OCI-LY7 (cell line): ENCODE measurements at regions not wholly inside any gene's neighbourhood (a gene's known extent, or its start where the extent isn't known, plus 50 kb on each side); places are given as distances from the start of the nearest gene placed in this dataset.

Experiments used
- BruUV-seq: library from RNA; stranded (reverse); fragments of 400-500 nt; replicated peaks from 2 replicates; lab custom pipeline; 2021; lab: Mats Ljungman, UMichigan
- CTCF ChIA-PET: fragments of 300-600 bp; sonication (Branson Sonifier 250); formaldehyde crosslinking; loops from one replicate; lab custom pipeline; 2022; ENCODE audit warnings: antibody characterized with exemption; ENCODE audit not compliant: unreplicated experiment; lab: Charles Lee
- POLR2A ChIA-PET: fragments of 300-600 bp; sonication (Branson Sonifier 250); formaldehyde crosslinking; loops from one replicate; lab custom pipeline; 2022; ENCODE audit warnings: antibody characterized with exemption; lab: Charles Lee
- DNase-seq: peaks from one replicate; pipeline ENCODE4 v3.0.0-alpha.2; 2015; ENCODE audit warnings: low spot score
- H2AFZ ChIP-seq: fragments of 200-600 bp; sonication (generic), shearing (Covaris generic); 2 replicates; pipeline ENCODE4 v1.6.1; 2014; ENCODE audit warnings: mild to moderate bottlenecking, antibody characterized with exemption, low read length, moderate library complexity
- H3K27ac ChIP-seq: fragments of 200-600 bp; sonication (generic); 2 replicates; pipeline ENCODE4 v1.5.1; 2014; ENCODE audit warnings: mixed run types, low read depth, mild to moderate bottlenecking, moderate library complexity, low read length, inconsistent platforms; ENCODE audit not compliant: poor library complexity, severe bottlenecking
- H3K36me3 ChIP-seq: fragments of 200-600 bp; sonication (generic); 2 replicates; pipeline ENCODE4 v1.6.1; 2014; ENCODE audit warnings: mild to moderate bottlenecking, antibody characterized with exemption, low read length, moderate library complexity, mixed read lengths; ENCODE audit not compliant: insufficient read depth
- H3K4me1 ChIP-seq: fragments of 200-600 bp; sonication (generic); 2 replicates; pipeline ENCODE4 v1.5.1; 2014; ENCODE audit warnings: mild to moderate bottlenecking, low read length; ENCODE audit not compliant: insufficient read depth, poor library complexity, severe bottlenecking
- H3K4me2 ChIP-seq: fragments of 200-600 bp; sonication (generic); 2 replicates; pipeline ENCODE4 v1.6.1; 2014; ENCODE audit warnings: mild to moderate bottlenecking, low read length
- H3K4me3 ChIP-seq: fragments of 200-600 bp; sonication (generic); 2 replicates; pipeline ENCODE4 v1.5.1; 2014; ENCODE audit warnings: mild to moderate bottlenecking, low read depth, low read length; ENCODE audit not compliant: poor library complexity, severe bottlenecking
- H3K79me2 ChIP-seq: fragments of 200-600 bp; sonication (generic); 2 replicates; pipeline ENCODE4 v1.6.1; 2016; ENCODE audit warnings: low read depth, mild to moderate bottlenecking, low read length, moderate library complexity, mixed read lengths; ENCODE audit not compliant: insufficient read depth
- H3K9me2 ChIP-seq: fragments of 200-600 bp; sonication (generic); 2 replicates; pipeline ENCODE4 v1.6.1; 2016; ENCODE audit warnings: mild to moderate bottlenecking, low read length, mixed read lengths; ENCODE audit not compliant: insufficient read depth
- H3K9me3 ChIP-seq: fragments of 200-600 bp; sonication (generic); 2 replicates; pipeline ENCODE4 v1.6.1; 2014; ENCODE audit warnings: mild to moderate bottlenecking, mixed run types, low read length, mixed read lengths
- H4K20me1 ChIP-seq: fragments of 200-600 bp; sonication (generic); 2 replicates; pipeline ENCODE4 v1.6.1; 2014; ENCODE audit warnings: mild to moderate bottlenecking, antibody characterized with exemption, low read length, moderate library complexity, mixed read lengths; ENCODE audit not compliant: insufficient read depth
- CTCF ChIP-seq: fragments of 200-600 bp; sonication (generic); conservative IDR thresholded peaks from 2 replicates; pipeline ENCODE4 v1.5.1; 2014; ENCODE audit warnings: mild to moderate bottlenecking, antibody characterized with exemption, low read length, moderate library complexity, mixed read lengths
- EZH2phosphoT487 ChIP-seq: fragments of 200-600 bp; sonication (generic); IDR thresholded peaks from 2 replicates; pipeline ENCODE4 v1.6.1; 2018; ENCODE audit warnings: low read depth, borderline replicate concordance, mild to moderate bottlenecking, mixed run types, antibody characterized with exemption, low read length, moderate library complexity, mixed read lengths
- intact Hi-C: fragments of 100-400 bp; cut with micrococcal nuclease; formaldehyde crosslinking; loops from one replicate; pipeline ENCODE4 v1.10.0; 2022; ENCODE audit not compliant: unreplicated experiment

GRCh38 chr1:229046251-229046853, 224.6 kb upstream of the RAB4A start:
- no peak overlapping the region for H3K27ac ChIP-seq
- H3K9me2 ChIP-seq: no peaks in the 10 kb centered on the region
- no TSS peak for BruUV-seq
- intact Hi-C loops: no loop called here
- CTCF ChIA-PET: no interaction called here
- H3K79me2 ChIP-seq: no peaks in the 10 kb centered on the region
- no peaks in the 10 kb centered on the region for H3K36me3 ChIP-seq
- H3K4me1 ChIP-seq: no peaks in the 10 kb centered on the region
- TF ChIP-seq EZH2phosphoT487 (no peak), CTCF (no peak)
- no peak overlapping the region for H3K4me2 ChIP-seq
- no peak for DNase-seq
- H3K4me3 ChIP-seq: no peak overlapping the region
- no peaks in the 10 kb centered on the region for H3K9me3 ChIP-seq
- H4K20me1 ChIP-seq: no peaks in the 10 kb centered on the region
- POLR2A ChIA-PET: interaction anchor here (0.5 kb wide), 1 partner anchor 20 kb away, joined by 3 read pairs; no protein-coding TSS in a partner anchor
- H2AFZ ChIP-seq: no peak overlapping the region

- ChIA-PET CTCF (no interaction called here), POLR2A (interaction anchor here (1.3 kb wide), 1 partner anchor 12 kb away, joined by 3 read pairs; no protein-coding TSS in a partner anchor)
- no TSS peak for BruUV-seq
- Histone ChIP-seq H3K4me2 (no peak overlapping the region), H3K9me2 (no peaks in the 10 kb centered on the region), H3K79me2 (no peaks in the 10 kb centered on the region), H2AFZ (no peak overlapping the region), H3K27ac (no peak overlapping the region), H4K20me1 (no peaks in the 10 kb centered on the region), H3K4me3 (no peak overlapping the region), H3K9me3 (no peaks in the 10 kb centered on the region), H3K4me1 (no peaks in the 10 kb centered on the region), H3K36me3 (no peaks in the 10 kb centered on the region)
- intact Hi-C loops: no loop called here
- no peak for DNase-seq
- no peak for TF ChIP-seq EZH2phosphoT487
- no peak for TF ChIP-seq CTCF
These were observed 223.6 kb upstream of the RAB4A start for GRCh38 chr1:229047161-229047839.
